HepG2 (cell line): ENCODE measurements at regions not wholly inside any gene's neighbourhood (a gene's known extent, or its start where the extent isn't known, plus 50 kb on each side); places are given as distances from the start of the nearest gene placed in this dataset.
"Not testable (repeated sequence)": the region's sequence is repeated elsewhere in the genome, so short reads cannot be mapped to it uniquely, and the experiment has no call there.

Experiments used
- CEBPB ChIP-seq: IDR thresholded peaks from 2 replicates; pipeline ENCODE4 v1.6.1; 2011; ENCODE audit warnings: low read depth, low read length, improper control_type of control experiment, borderline replicate concordance
- ELF3 ChIP-seq: IDR thresholded peaks from 2 replicates; pipeline ENCODE4 v1.6.1; 2016; ENCODE audit warnings: missing genetic modification reagents, missing compliant biosample characterization
- ERF ChIP-seq: IDR thresholded peaks from 2 replicates; pipeline ENCODE4 v1.6.1; 2018; ENCODE audit warnings: missing biosample characterization, missing genetic modification reagents
- FOXA1 ChIP-seq, 2 experiments: fragments of 450-650 bp in 1 of 2; sonication (generic) in 1 of 2; formaldehyde crosslinking in 1 of 2; IDR thresholded peaks; 2 replicates each; pipeline versions ENCODE4 v1.4.0 to v1.6.1; 2016 to 2020; ENCODE audit warnings: missing genetic modification reagents in 1 of 2
- FOXO1 ChIP-seq: sonication (generic); formaldehyde crosslinking; IDR thresholded peaks from 2 replicates; pipeline ENCODE4 v1.4.0; 2020; ENCODE audit warnings: missing genetic modification reagents
- HNF1A ChIP-seq, 2 experiments: sonication (generic) in 1 of 2; formaldehyde crosslinking in 1 of 2; IDR thresholded peaks; 2 replicates each; pipeline versions ENCODE4 v1.4.0 to v1.6.1; 2016 to 2020; ENCODE audit warnings: borderline replicate concordance in 1 of 2, low read depth in 1 of 2, mild to moderate bottlenecking in 1 of 2, missing genetic modification reagents in 1 of 2
- HNF4A ChIP-seq: sonication (generic); formaldehyde crosslinking; IDR thresholded peaks from 2 replicates; pipeline ENCODE4 v1.4.0; 2020; ENCODE audit warnings: missing genetic modification reagents
- KAT7 ChIP-seq: IDR thresholded peaks from 2 replicates; pipeline ENCODE4 v1.6.1; 2018; ENCODE audit warnings: borderline replicate concordance, missing compliant biosample characterization
- PATZ1 ChIP-seq: sonication (generic); formaldehyde crosslinking; IDR thresholded peaks from 2 replicates; pipeline ENCODE4 v1.4.0; 2020; ENCODE audit warnings: missing genetic modification reagents
- TBL1XR1 ChIP-seq: fragments of 150-350 bp; IDR thresholded peaks from 2 replicates; pipeline ENCODE4 v1.6.1; 2014; ENCODE audit warnings: borderline replicate concordance, low read length; ENCODE audit not compliant: partially characterized antibody
- ZBTB33 ChIP-seq: sonication (generic); formaldehyde crosslinking; IDR thresholded peaks from 2 replicates; pipeline ENCODE4 v1.4.0; 2020; ENCODE audit warnings: missing genetic modification reagents
- ZMYM4 ChIP-seq: sonication (generic); formaldehyde crosslinking; IDR thresholded peaks from 2 replicates; pipeline ENCODE4 v1.8.1; 2023; ENCODE audit warnings: mild to moderate bottlenecking, missing genetic modification reagents
- ZNF232 ChIP-seq: sonication (generic); formaldehyde crosslinking; IDR thresholded peaks from 2 replicates; pipeline ENCODE4 v1.4.0; 2020; ENCODE audit warnings: missing genetic modification reagents, borderline replicate concordance
- ZNF331 ChIP-seq: sonication (generic); formaldehyde crosslinking; IDR thresholded peaks from 2 replicates; pipeline ENCODE4 v1.4.0; 2020; ENCODE audit warnings: missing genetic modification reagents
- TF ChIP-seq, protein P1 (sequence below): sonication (generic); formaldehyde crosslinking; IDR thresholded peaks from 2 replicates; pipeline ENCODE4 v1.4.0; 2020; ENCODE audit warnings: missing genetic modification reagents
- TF ChIP-seq, protein P2 (sequence below): sonication (generic); formaldehyde crosslinking; IDR thresholded peaks from 2 replicates; pipeline ENCODE4 v1.5.0; 2020; ENCODE audit warnings: mild to moderate bottlenecking, missing genetic modification reagents, moderate library complexity
- TF ChIP-seq, protein P3 (sequence below): sonication (generic); formaldehyde crosslinking; IDR thresholded peaks from 2 replicates; pipeline ENCODE4 v1.4.0; 2020; ENCODE audit warnings: missing genetic modification reagents

DNA sequence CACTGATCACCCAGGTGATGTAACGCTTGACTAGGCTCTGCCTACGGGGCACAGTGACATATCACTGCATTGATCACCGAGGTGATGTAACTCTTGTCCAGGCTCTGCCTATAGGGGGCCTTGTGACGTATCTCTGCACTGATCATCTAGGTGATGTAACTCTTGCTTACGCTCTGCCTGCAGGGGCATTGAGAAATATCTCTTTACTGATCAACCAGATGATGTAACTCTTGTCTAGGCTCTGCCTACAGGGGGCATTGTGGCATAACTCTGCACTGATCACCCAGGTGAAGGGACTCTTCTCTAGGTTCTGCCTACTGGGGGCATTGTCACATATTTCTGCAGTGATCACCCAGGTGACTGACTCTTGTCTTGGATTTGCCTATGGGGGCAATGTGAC, 50.9 kb upstream of the USP14 start (continued):
- TF ChIP-seq ELF3 (peak; percentile 47; the same call in 1 of the 2 replicates), ERF (CRISPR knock-in tag) (0 out of 2 replicates have a peak, but pooled peaks have one; percentile 31), FOXO1 (peak; percentile 75), ZMYM4 (CRISPR knock-in tag) (peak; percentile 52), CEBPB (peak; percentile 80), ZNF232 (CRISPR knock-in tag) (peak; percentile 51; the same call in 1 of the 2 replicates), HNF4A (CRISPR knock-in tag) (0 out of 2 replicates have a peak, but pooled peaks have one; percentile 28), ZNF331 (CRISPR knock-in tag) (peak; percentile 81), FOXA1 (CRISPR knock-in tag; IDR thresholded peaks at IDR 0.05) (0 out of 2 replicates have a peak, but pooled peaks have one; percentile 28), KAT7 (CRISPR knock-in tag) (0 out of 2 replicates have a peak, but pooled peaks have one; percentile 29), ZBTB33 (CRISPR knock-in tag) (peak; percentile 68; the same call in 1 of the 2 replicates), HNF1A (IDR thresholded peaks at IDR 0.05; ENCODE audit: low read depth) (peak; percentile 34; the same call in 1 of the 2 replicates), HNF1A (CRISPR knock-in tag; IDR thresholded peaks at IDR 0.05; ENCODE audit: borderline replicate concordance) (0 out of 2 replicates have a peak, but pooled peaks have one; percentile 24), PATZ1 (CRISPR knock-in tag) (0 out of 2 replicates have a peak, but pooled peaks have one; percentile 17), TBL1XR1 (peak; percentile 73)
- TF ChIP-seq, protein P1, sequence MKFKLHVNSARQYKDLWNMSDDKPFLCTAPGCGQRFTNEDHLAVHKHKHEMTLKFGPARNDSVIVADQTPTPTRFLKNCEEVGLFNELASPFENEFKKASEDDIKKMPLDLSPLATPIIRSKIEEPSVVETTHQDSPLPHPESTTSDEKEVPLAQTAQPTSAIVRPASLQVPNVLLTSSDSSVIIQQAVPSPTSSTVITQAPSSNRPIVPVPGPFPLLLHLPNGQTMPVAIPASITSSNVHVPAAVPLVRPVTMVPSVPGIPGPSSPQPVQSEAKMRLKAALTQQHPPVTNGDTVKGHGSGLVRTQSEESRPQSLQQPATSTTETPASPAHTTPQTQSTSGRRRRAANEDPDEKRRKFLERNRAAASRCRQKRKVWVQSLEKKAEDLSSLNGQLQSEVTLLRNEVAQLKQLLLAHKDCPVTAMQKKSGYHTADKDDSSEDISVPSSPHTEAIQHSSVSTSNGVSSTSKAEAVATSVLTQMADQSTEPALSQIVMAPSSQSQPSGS, result peak; percentile 92
- TF ChIP-seq, protein P2, sequence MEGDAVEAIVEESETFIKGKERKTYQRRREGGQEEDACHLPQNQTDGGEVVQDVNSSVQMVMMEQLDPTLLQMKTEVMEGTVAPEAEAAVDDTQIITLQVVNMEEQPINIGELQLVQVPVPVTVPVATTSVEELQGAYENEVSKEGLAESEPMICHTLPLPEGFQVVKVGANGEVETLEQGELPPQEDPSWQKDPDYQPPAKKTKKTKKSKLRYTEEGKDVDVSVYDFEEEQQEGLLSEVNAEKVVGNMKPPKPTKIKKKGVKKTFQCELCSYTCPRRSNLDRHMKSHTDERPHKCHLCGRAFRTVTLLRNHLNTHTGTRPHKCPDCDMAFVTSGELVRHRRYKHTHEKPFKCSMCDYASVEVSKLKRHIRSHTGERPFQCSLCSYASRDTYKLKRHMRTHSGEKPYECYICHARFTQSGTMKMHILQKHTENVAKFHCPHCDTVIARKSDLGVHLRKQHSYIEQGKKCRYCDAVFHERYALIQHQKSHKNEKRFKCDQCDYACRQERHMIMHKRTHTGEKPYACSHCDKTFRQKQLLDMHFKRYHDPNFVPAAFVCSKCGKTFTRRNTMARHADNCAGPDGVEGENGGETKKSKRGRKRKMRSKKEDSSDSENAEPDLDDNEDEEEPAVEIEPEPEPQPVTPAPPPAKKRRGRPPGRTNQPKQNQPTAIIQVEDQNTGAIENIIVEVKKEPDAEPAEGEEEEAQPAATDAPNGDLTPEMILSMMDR (CRISPR knock-in tag), result peak; percentile 64
- TF ChIP-seq FOXA1 (IDR thresholded peaks at IDR 0.05), result not testable (repeated sequence)
- TF ChIP-seq, protein P3, sequence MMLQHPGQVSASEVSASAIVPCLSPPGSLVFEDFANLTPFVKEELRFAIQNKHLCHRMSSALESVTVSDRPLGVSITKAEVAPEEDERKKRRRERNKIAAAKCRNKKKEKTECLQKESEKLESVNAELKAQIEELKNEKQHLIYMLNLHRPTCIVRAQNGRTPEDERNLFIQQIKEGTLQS (CRISPR knock-in tag), result peak; percentile 94
